ENCODE measurements at regions not wholly inside any gene's neighbourhood (a gene's known extent, or its start where the extent isn't known, plus 50 kb on each side); places are given as distances from the start of the nearest gene placed in this dataset.

DNA sequence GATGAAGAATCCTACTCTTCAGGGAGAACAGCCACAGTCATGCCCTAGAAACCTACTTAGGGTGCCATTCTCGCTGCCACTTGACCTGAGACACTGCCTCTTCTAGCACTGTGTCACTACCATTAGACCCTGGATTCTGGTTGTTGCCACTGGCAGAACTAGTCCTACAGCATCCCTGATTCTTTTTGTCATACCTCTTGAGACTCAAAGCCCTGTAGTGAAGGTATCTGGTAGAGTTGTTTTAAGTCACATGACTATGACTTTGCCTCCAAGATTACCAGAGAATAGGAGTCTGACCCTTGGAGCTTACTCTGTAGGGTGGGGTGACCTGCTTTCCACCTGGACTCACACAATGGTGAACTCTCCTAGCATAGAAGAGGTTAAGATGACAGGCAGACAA, 296.7 kb downstream of the TNS1 start:
- ATAC-seq (no peak), DNase-seq (ENCODE audit: low spot score) (no peak), FAIRE-seq (no peak)
- in situ Hi-C loops (cut with HindIII; ENCODE audit: extremely low pct_ligation_motif_present, low pct_unique_long_range_greater_than_20kb) (no loop called here), intact Hi-C loops (cut with micrococcal nuclease; ENCODE audit: unreplicated experiment) (no loop called here)
- Histone ChIP-seq H3K27me3 (ENCODE audit: control insufficient read depth in 1 of 2, insufficient read depth in 2 of 2, low read length in 2 of 2) (peaks cover 0 to 15% of the 10 kb centered on the region in 2 experiments; a peak in 2 of 5 replicates), H3K4me1 (ENCODE audit: insufficient read depth, low read length) (no peaks in the 10 kb centered on the region), H3K9me3 (ENCODE audit: low read length) (no peaks in the 10 kb centered on the region), H2AFZ (ENCODE audit: low read length) (no peak overlapping the region), H3K27ac (ENCODE audit: extremely low read length, insufficient read depth, low read length) (no peak overlapping the region), H3K4me2 (ENCODE audit: low read depth, low read length) (no peak overlapping the region), H3K79me2 (ENCODE audit: insufficient read depth, low read length) (no peaks in the 10 kb centered on the region), H3K36me3 (replicated peaks in 1 of 2; ENCODE audit: control insufficient read depth in 1 of 2, insufficient read depth in 2 of 2, low read length in 2 of 2) (no peaks in the 10 kb centered on the region), H4K20me1 (ENCODE audit: insufficient read depth, low read length) (peaks cover 13% of the 10 kb centered on the region; the same call in 1 of the 2 replicates), H3K9ac (ENCODE audit: insufficient read depth, low read depth, low read length) (no peak overlapping the region), H3K4me3 (replicated peaks in 1 of 3; ENCODE audit: insufficient read depth in 1 of 3, low read depth in 2 of 3, low read length in 3 of 3) (no peak overlapping the region)
- BruUV-seq (replicated peaks), result no TSS peak
- 27% methylated on average over 1 of the region's 1 CpG for WGBS (ENCODE audit: low lambda C conversion rate)
- POLR2A ChIA-PET, result no interaction called here
- CTCF ChIA-PET (ENCODE audit: low intra/inter-chr PET ratio, low total read pairs), result no interaction called here
- no peak for TF ChIP-seq ZNF124 (CRISPR knock-in tag; IDR thresholded peaks at IDR 0.05)
- no peak for TF ChIP-seq MEIS1 (CRISPR knock-in tag; IDR thresholded peaks at IDR 0.05; ENCODE audit: borderline replicate concordance)
- TF ChIP-seq, protein P1, sequence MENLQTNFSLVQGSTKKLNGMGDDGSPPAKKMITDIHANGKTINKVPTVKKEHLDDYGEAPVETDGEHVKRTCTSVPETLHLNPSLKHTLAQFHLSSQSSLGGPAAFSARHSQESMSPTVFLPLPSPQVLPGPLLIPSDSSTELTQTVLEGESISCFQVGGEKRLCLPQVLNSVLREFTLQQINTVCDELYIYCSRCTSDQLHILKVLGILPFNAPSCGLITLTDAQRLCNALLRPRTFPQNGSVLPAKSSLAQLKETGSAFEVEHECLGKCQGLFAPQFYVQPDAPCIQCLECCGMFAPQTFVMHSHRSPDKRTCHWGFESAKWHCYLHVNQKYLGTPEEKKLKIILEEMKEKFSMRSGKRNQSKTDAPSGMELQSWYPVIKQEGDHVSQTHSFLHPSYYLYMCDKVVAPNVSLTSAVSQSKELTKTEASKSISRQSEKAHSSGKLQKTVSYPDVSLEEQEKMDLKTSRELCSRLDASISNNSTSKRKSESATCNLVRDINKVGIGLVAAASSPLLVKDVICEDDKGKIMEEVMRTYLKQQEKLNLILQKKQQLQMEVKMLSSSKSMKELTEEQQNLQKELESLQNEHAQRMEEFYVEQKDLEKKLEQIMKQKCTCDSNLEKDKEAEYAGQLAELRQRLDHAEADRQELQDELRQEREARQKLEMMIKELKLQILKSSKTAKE (CRISPR knock-in tag; IDR thresholded peaks at IDR 0.05; ENCODE audit: borderline replicate concordance), result no peak
- TF ChIP-seq, protein P2, sequence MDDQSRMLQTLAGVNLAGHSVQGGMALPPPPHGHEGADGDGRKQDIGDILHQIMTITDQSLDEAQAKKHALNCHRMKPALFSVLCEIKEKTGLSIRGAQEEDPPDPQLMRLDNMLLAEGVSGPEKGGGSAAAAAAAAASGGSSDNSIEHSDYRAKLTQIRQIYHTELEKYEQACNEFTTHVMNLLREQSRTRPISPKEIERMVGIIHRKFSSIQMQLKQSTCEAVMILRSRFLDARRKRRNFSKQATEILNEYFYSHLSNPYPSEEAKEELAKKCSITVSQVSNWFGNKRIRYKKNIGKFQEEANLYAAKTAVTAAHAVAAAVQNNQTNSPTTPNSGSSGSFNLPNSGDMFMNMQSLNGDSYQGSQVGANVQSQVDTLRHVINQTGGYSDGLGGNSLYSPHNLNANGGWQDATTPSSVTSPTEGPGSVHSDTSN (CRISPR knock-in tag; IDR thresholded peaks at IDR 0.05; ENCODE audit: borderline replicate concordance), result no peak
- no peak for TF ChIP-seq IKZF4 (CRISPR knock-in tag; IDR thresholded peaks at IDR 0.05; ENCODE audit: borderline replicate concordance, low read depth, not compliant biosample characterization)
- no peak for TF ChIP-seq JARID2 (CRISPR knock-in tag; IDR thresholded peaks at IDR 0.05; ENCODE audit: insufficient replicate concordance)
- no peak for TF ChIP-seq JUN (CRISPR knock-in tag; IDR thresholded peaks at IDR 0.05)
- no peak for TF ChIP-seq MIER3 (CRISPR knock-in tag; IDR thresholded peaks at IDR 0.05; ENCODE audit: borderline replicate concordance)
- no peak for TF ChIP-seq ZNF451 (CRISPR knock-in tag; IDR thresholded peaks at IDR 0.05)
- no peak for TF ChIP-seq HDAC2 (CRISPR knock-in tag; IDR thresholded peaks at IDR 0.05)
- TF ChIP-seq SOX13 (IDR thresholded peaks at IDR 0.05), result no peak
- no peak for TF ChIP-seq SOX13 (CRISPR knock-in tag; conservative IDR thresholded peaks at IDR 0.05 in 1 of 2, IDR thresholded peaks at IDR 0.05 in 1 of 2)
- no peak for TF ChIP-seq ZNF672 (CRISPR knock-in tag; IDR thresholded peaks at IDR 0.05)
- TF ChIP-seq, protein P3, sequence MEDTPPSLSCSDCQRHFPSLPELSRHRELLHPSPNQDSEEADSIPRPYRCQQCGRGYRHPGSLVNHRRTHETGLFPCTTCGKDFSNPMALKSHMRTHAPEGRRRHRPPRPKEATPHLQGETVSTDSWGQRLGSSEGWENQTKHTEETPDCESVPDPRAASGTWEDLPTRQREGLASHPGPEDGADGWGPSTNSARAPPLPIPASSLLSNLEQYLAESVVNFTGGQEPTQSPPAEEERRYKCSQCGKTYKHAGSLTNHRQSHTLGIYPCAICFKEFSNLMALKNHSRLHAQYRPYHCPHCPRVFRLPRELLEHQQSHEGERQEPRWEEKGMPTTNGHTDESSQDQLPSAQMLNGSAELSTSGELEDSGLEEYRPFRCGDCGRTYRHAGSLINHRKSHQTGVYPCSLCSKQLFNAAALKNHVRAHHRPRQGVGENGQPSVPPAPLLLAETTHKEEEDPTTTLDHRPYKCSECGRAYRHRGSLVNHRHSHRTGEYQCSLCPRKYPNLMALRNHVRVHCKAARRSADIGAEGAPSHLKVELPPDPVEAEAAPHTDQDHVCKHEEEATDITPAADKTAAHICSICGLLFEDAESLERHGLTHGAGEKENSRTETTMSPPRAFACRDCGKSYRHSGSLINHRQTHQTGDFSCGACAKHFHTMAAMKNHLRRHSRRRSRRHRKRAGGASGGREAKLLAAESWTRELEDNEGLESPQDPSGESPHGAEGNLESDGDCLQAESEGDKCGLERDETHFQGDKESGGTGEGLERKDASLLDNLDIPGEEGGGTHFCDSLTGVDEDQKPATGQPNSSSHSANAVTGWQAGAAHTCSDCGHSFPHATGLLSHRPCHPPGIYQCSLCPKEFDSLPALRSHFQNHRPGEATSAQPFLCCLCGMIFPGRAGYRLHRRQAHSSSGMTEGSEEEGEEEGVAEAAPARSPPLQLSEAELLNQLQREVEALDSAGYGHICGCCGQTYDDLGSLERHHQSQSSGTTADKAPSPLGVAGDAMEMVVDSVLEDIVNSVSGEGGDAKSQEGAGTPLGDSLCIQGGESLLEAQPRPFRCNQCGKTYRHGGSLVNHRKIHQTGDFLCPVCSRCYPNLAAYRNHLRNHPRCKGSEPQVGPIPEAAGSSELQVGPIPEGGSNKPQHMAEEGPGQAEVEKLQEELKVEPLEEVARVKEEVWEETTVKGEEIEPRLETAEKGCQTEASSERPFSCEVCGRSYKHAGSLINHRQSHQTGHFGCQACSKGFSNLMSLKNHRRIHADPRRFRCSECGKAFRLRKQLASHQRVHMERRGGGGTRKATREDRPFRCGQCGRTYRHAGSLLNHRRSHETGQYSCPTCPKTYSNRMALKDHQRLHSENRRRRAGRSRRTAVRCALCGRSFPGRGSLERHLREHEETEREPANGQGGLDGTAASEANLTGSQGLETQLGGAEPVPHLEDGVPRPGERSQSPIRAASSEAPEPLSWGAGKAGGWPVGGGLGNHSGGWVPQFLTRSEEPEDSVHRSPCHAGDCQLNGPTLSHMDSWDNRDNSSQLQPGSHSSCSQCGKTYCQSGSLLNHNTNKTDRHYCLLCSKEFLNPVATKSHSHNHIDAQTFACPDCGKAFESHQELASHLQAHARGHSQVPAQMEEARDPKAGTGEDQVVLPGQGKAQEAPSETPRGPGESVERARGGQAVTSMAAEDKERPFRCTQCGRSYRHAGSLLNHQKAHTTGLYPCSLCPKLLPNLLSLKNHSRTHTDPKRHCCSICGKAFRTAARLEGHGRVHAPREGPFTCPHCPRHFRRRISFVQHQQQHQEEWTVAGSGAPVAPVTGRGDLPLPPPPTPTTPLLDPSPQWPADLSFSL (CRISPR knock-in tag; IDR thresholded peaks at IDR 0.05), result no peak
